CD4-positive, alpha-beta T cell treated with Interleukin-10 for 1 hour (primary cell): ENCODE measurements at regions not wholly inside any gene's neighbourhood (a gene's known extent, or its start where the extent isn't known, plus 50 kb on each side); places are given as distances from the start of the nearest gene placed in this dataset.
"Not testable (repeated sequence)": the region's sequence is repeated elsewhere in the genome, so short reads cannot be mapped to it uniquely, and the experiment has no call there.

Experiments
- DNase-seq: peaks from one replicate; pipeline ENCODE4 v3.0.0-alpha.2; 2020

DNA sequence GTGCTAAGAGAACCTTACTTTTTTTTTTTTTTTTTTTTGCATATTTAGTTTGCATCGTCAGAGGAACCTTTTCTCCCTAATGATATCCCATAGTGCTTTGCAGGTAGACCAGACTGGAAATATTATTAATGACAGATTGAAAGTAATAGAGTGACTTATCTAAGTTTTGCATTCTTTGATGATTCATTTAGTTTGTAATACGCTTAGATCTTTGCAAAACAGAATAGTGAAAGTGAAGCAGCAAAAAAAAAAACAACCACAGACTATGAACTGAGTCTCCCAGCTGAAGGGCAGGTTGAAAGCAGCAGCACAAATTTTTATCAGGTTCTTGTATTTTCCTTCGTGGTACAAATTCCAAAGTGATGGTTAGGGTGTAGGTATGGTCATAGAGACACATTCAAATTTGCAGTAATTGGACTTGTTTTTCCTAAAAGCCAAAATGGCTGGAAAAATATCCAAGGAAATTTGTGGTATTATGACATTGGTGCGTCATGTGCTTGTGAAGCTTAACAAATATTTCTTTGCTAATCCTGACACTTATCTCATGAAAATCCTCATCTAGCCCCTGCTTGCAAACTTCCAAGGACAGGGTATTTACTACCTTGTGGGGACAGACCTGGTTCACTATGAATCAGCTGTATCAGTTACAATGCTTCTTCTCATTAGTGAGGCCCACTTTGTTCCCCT lies 81.8 kb upstream of the CREB5 start:
- peak; percentile 5 for DNase-seq

DNA sequence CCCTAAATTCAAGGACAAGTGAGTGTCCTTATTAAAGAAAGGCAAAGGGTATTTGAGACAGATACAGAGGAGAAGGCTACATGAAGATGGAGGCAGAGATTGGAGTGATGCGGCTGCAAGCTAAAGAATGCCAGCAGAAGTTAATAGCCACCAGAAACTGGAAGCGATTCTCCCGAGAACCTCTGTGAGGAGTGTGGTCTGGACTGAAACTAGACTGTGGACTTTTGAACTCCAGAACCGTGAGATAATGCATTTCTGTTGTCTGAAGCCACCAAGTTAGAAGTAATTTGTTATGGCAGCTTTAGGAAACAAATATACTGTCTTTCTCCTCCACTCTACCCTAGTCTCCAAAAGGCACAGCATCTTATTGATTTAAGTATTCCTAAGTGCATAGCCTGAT lies 80.3 kb upstream of the CREB5 start:
- DNase-seq = no peak

DNA sequence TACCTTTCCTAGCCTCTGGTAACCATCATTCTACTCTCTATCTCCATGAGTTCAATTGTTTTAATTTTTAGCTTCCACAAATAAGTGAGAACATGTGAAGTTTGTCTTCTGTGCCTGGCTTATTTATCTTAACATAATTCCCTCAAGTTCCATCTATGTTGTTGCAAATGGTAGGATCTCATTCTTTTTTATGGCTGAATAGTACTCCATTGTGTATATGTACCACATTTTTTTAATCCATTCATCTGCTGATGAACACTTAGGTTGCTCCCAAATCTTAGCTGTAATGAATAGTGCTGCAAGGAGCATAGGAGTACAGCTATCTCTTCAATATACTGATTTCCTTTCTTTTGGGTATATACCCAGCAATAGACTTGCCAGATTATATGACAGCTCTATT lies 78.8 kb upstream of the CREB5 start:
- not testable (repeated sequence) for DNase-seq

- no peak for DNase-seq
These were observed 75.5 kb upstream of the CREB5 start for GRCh38 chr7:28336806-28337205.

DNA sequence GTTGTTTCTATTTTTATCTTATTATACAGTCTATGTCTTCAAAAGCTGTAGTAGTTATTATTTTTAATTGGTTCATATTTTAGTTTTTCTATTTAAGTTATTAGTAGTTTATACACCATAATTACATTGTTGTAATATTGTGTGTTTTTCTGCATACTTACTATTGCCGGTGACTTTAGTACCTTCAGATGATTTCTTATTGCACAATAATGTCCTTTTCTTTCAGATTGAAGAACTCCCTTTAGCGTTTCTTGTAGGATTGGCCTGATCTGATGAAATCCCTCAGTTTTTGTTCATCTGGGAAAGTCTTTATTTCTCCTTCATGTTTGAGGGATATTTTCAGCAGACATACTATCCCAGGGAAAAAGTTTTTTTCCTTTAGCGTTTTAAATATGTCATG lies 74.3 kb upstream of the CREB5 start:
- DNase-seq = no peak

GRCh38 chr7:28343462-28343861 lies 68.9 kb upstream of the CREB5 start:
- no peak for DNase-seq

DNA sequence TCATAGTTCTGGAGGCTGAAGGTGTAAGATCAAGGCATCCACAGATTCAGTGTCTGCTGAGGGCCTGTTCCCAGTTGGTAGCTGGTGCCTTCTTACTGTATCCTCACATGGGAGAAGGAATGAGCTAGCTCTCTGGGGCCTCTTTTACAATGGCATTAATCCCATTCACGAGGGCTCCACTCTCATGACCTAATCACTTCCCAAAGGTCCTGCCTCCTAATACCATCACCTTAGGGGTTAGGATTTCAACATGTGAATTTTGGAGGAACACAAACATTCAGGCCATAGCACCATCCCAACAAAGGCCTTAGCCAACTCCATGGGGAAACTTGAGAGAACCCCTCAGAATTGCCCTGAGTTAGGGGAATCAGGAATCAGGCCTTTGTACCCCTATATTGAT lies 66.1 kb upstream of the CREB5 start:
- no peak for DNase-seq

DNA sequence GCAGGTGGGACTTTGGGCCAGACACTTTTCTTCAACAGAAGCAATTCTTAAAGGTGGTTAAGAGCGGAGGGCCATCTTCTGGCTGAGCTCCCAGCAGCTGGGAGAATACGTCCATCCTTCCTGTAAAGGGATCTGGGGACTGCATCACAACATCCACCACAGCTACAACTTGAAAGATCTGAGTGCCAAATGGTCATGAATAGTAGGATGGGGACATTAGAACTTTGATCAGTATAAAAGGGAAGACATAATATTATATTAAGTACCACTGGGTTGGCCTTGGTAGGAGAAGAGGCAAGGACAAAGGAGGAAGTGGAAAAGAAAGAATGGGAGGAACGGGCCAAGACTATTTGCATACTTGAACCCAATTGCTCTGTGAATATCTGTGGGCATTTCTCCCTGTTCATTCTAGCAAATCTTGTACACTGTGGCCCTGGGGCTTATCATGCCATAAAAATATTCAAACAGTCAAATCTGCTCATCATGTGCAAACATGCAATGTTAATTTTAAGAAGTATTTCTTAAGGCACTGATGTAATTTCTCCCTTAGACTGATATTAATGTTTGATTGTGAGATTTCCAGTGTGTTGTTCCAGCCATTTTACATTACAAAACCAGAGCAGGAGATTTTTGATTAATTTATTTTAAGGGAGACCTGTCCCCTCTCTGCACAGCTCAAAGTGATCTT lies 65.5 kb upstream of the CREB5 start:
- no peak for DNase-seq

DNA sequence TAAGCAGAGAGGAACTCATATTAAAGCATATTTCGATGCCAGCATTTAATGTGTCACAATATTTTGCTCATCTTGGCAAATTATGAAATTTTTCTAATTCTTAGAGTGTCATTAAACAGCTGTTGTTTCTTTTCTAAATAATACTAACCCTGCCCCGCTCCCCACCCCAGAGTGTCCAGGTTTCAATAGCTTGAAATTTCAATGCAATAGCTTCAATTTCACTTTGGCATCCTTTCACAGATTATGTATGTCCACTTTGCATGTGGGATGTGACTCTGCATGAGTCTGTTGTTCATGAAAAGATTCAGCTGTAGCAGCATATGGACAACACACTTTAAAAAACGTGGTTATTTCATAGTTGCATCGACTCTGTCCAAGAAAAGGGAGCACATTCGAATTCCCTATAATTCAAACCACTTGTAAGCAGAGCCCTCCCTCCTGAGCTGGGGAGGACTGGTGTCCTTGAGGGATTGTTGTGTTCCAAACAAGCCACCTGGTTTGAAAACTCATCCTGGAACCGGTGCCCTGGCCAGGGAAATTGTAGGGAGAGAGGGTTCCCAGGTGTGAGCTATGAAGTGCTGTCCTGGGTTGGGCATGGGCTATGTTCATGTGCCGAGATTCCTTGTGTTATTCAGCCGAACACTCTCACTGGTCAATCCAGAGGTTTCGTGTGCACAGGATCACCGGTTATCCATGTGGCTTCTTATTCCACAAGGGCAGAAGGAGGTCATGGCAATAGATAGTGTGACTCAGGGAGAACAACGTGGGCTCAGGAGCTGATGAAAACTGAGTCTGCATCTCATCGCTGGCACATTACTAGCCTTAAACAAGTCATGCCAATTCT lies 64.6 kb upstream of the CREB5 start:
- no peak for DNase-seq

GRCh38 chr7:28348636-28349035 lies 63.7 kb upstream of the CREB5 start:
- DNase-seq = no peak

DNA sequence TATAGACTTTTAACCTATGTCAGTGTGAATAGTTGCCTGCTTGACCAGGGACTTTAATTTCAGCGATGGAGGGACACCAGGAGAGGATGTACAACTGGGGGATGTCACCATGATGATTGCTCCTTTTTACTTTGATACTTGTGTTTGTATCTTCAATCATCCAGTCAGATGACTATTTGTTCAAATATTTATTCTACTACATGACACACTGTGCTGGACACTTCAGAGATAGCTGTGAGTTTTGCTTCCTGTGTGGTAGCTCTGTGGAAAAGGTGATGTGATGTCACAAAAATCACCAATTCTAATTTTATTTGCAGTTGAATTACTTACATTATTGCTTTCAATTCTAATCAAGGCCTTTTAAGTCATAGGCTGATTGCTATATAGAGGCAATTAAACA lies 62.7 kb upstream of the CREB5 start:
- no peak for DNase-seq

DNA sequence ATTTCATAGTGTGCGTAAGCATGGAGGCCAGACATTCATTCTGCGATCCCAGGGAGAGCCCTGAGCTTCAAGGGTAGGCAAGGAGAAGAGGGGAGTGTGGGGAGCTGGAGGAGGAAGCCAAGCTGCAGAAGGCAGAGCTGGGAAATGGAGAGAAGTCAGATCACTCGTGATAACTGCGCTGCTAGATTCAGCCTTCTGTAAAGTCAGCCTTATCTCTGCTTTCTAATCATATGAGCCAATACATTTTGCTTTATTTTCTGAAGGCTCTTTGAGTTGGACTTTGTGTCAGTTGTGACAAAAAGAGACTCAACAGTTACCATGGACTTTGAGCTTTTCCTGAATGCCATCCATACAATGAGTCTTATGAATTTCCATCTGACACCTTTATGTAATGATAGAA lies 61.7 kb upstream of the CREB5 start:
- DNase-seq = no peak

DNA sequence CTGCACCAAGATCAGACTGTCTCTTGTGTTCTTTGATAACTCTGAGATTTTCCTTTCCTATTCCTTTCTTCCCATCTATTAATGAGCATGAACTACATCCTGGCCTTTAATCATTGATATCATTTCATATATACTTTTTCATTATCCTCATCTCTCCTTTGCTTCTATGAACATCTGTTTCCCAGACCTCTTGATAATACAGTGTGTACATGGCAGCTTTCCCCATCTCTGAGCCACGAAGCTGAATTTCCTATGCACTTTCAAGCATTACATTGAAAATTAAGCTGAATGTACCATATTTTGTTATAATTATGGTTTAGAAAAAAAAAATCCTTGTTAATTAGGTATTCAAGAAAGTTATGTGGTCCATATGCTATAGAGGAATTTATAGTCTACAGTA lies 60.9 kb upstream of the CREB5 start:
- no peak for DNase-seq

DNA sequence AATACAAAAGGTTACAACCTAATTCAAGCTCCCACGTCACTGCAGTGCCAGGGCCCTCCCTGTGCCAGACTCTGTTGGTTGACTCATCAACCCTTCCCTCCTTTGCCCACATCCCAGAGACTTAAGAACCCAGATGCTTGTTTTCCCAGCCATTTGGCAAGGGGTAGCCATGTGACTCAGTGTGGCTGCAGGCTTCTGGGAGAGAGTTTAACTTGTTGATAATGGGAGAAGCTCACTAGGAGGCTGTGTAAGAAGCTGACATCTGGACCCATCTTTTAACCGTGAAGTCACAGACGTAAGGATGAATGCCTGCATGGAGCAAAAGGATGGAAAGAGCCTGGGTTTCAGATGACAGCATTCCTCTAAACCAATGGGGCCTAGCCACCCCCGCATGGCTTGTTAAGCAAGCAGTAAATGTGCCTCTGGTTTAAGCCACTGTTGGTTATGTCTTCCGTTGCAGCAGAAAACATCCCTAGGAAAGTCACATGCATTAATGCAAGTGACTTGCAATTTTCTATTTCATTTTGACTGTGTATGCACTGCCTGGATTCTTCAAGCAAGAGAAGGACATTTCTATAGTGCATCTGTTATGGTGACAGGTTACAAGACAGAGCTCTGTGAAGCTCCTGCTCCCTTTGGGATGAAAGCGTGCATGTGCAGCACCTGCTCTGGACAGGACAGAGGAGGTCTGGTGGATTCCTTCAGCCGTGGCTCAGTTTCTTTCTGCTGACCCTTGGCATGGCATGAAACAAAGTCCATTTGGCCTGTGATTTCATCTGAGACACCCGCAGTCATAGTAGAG lies 57.5 kb upstream of the CREB5 start:
- DNase-seq = no peak

- no peak for DNase-seq
These were observed 56.5 kb upstream of the CREB5 start for GRCh38 chr7:28355635-28356319.

- no peak for DNase-seq
These were observed 55.7 kb upstream of the CREB5 start for GRCh38 chr7:28356619-28357018.

GRCh38 chr7:28358423-28358868 lies 53.9 kb upstream of the CREB5 start:
- no peak for DNase-seq

GRCh38 chr7:28360739-28361138 lies 51.6 kb upstream of the CREB5 start:
- no peak for DNase-seq

GRCh38 chr7:28361551-28361950 lies 50.8 kb upstream of the CREB5 start:
- DNase-seq = no peak

GRCh38 chr7:28362182-28362581 lies 50.1 kb upstream of the CREB5 start:
- DNase-seq = no peak
